Cardiac muscle cell (in vitro differentiated cells and primary cell): ENCODE measurements at regions not wholly inside any gene's neighbourhood (a gene's known extent, or its start where the extent isn't known, plus 50 kb on each side); places are given as distances from the start of the nearest gene placed in this dataset.

Experiments used
- DNase-seq, 2 donors: peaks; one replicate each; pipeline versions ENCODE4 v3.0.0 to v3.0.0-alpha.2; 2010 to 2017; ENCODE audit warnings: low read depth in 1 of 2, low spot score in 1 of 2
- H3K27ac ChIP-seq: fragments of 200-600 bp; sonication (generic); 2 replicates; pipeline ENCODE4 v1.5.1; 2016
- H3K27me3 ChIP-seq: fragments of 200-600 bp; sonication (generic); 2 replicates; pipeline ENCODE4 v1.6.0; 2016; ENCODE audit warnings: control low read depth
- H3K36me3 ChIP-seq: fragments of 200-600 bp; sonication (generic); 2 replicates; pipeline ENCODE4 v1.5.1; 2016; ENCODE audit warnings: control low read depth
- H3K4me1 ChIP-seq: fragments of 200-600 bp; sonication (generic); 2 replicates; pipeline ENCODE4 v1.8.1; 2017; ENCODE audit warnings: low read depth, mild to moderate bottlenecking, mixed run types
- H3K4me3 ChIP-seq: fragments of 200-600 bp; sonication (generic); 2 replicates; pipeline ENCODE4 v1.5.1; 2016; ENCODE audit warnings: mild to moderate bottlenecking
- H3K9me3 ChIP-seq: fragments of 200-600 bp; sonication (generic); 2 replicates; pipeline ENCODE4 v1.5.1; 2017; ENCODE audit warnings: low read depth, mild to moderate bottlenecking, control low read depth
- CTCF ChIP-seq: IDR thresholded peaks from 2 replicates; pipeline ENCODE4 v1.5.1; 2012; ENCODE audit warnings: low read depth, mild to moderate bottlenecking, low read length

GRCh38 chr18:25853691-25854433 lies 236.6 kb downstream of the SS18 start:
- Histone ChIP-seq H3K27me3 (no peaks in the 10 kb centered on the region), H3K4me1 (peaks cover 19% of the 10 kb centered on the region), H3K4me3 (no peak overlapping the region), H3K36me3 (no peaks in the 10 kb centered on the region), H3K9me3 (no peaks in the 10 kb centered on the region), H3K27ac (peak overlapping the region; percentile 91)
- no peak for TF ChIP-seq CTCF
- DNase-seq = peak; percentile 43 to 65

GRCh38 chr18:25843791-25844190 lies 246.6 kb downstream of the SS18 start:
- Histone ChIP-seq H3K27ac (no peak overlapping the region), H3K36me3 (no peaks in the 10 kb centered on the region), H3K4me3 (no peak overlapping the region), H3K9me3 (no peaks in the 10 kb centered on the region), H3K27me3 (no peaks in the 10 kb centered on the region), H3K4me1 (no peaks in the 10 kb centered on the region)
- no peak for TF ChIP-seq CTCF
- no peak for DNase-seq

GRCh38 chr18:25842665-25843064 lies 247.7 kb downstream of the SS18 start:
- Histone ChIP-seq H3K27me3 (no peaks in the 10 kb centered on the region), H3K27ac (no peak overlapping the region), H3K36me3 (no peaks in the 10 kb centered on the region), H3K9me3 (no peaks in the 10 kb centered on the region), H3K4me3 (no peak overlapping the region), H3K4me1 (no peaks in the 10 kb centered on the region)
- no peak for DNase-seq
- no peak for TF ChIP-seq CTCF

DNA sequence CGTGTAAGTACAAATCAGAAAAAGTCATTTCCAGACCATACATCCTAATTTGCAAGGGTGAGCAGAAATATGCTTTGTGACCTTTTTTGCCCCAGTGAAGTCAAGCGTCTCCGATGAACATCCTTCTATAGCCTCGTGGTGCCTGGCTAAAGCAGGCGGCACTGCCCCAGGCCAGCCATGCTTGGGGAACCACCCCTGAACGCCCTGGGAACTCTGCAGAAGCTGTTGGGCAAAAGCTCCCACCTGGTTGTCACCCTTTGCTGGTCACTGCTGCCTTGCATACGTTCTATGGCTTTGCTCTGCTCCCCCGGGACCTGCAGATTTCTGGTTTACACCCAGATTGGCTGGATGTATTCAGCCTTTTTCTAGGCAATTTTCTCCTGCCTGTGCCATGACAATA lies 256.4 kb downstream of the SS18 start:
- Histone ChIP-seq H3K4me1 (peaks cover 8% of the 10 kb centered on the region), H3K36me3 (no peaks in the 10 kb centered on the region), H3K4me3 (no peak overlapping the region), H3K9me3 (no peaks in the 10 kb centered on the region), H3K27ac (no peak overlapping the region), H3K27me3 (no peaks in the 10 kb centered on the region)
- TF ChIP-seq CTCF = no peak
- no peak for DNase-seq

DNA sequence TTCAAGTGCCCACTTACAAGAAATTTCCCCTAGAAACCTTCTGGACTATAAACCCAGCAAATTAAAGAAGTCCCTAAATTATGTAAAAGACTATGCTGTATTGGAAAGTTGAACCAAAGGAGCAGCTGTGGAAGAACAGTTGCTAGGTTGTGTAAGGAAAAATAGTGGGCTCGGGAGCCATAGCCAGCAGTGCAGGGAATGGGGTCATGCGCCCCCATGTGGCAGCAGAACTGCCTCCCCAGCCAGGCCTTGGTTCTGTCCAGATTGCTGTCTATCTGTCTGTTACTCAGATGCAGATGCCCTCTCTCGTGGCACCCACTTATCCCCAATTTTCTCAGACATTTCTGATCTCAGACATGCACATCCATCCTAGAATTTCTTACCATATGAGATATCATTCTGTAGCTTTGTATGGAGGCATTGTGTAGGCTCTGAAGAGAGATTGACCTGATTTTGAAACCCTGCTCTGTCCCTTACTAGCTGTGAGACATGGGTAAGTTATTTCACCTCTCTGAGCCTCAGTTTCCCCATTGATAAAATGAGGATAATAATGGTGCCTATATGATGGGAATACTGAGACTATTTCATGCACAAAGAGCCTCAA lies 258.3 kb downstream of the SS18 start:
- peaks cover 13% of the 10 kb centered on the region for H3K4me1 ChIP-seq
- H3K27me3 ChIP-seq = no peaks in the 10 kb centered on the region
- peak; percentile 96 for TF ChIP-seq CTCF
- no peak overlapping the region for H3K27ac ChIP-seq
- H3K36me3 ChIP-seq = no peaks in the 10 kb centered on the region
- H3K4me3 ChIP-seq = no peak overlapping the region
- no peaks in the 10 kb centered on the region for H3K9me3 ChIP-seq
- DNase-seq = peak; percentile 74 to 78
